ENCODE measurements at regions not wholly inside any gene's neighbourhood (a gene's known extent, or its start where the extent isn't known, plus 50 kb on each side); places are given as distances from the start of the nearest gene placed in this dataset.
A peak's percentile ranks its signal among the peaks of the same experiment; 100 is the strongest.

GRCh38 chr22:47248925-47249324, 486.5 kb downstream of the TBC1D22A start:
- TF ChIP-seq CTCF (IDR thresholded peaks at IDR 0.05), result no peak
- TF ChIP-seq POLR2AphosphoS5 (IDR thresholded peaks at IDR 0.05; ENCODE audit: low read depth, low read length), result no peak
- peak in 1 of 2 experiments; percentile 53; a peak in 1 of 4 replicates for TF ChIP-seq REST (IDR thresholded peaks at IDR 0.05; ENCODE audit: insufficient read depth in 1 of 2, low read depth in 2 of 2, low read length in 1 of 2)
- no peak for TF ChIP-seq TCF7L2 (IDR thresholded peaks at IDR 0.05; ENCODE audit: low read depth, low read length)
- TF ChIP-seq SIN3A (IDR thresholded peaks at IDR 0.05; ENCODE audit: borderline replicate concordance, insufficient read depth, low read depth, low read length), result no peak

All from Panc1 (cell line).